ENCODE measurements at regions not wholly inside any gene's neighbourhood (a gene's known extent, or its start where the extent isn't known, plus 50 kb on each side); places are given as distances from the start of the nearest gene placed in this dataset.
A peak's percentile ranks its signal among the peaks of the same experiment; 100 is the strongest.

GRCh38 chr2:121008975-121009374, 273.3 kb downstream of the GLI2 start:
- DNase-seq (ENCODE audit: low read depth), result no peak
- TF ChIP-seq MAX (IDR thresholded peaks at IDR 0.05; ENCODE audit: low read depth, low read length) (no peak), POLR2A (IDR thresholded peaks at IDR 0.05; ENCODE audit: extremely low read depth, insufficient read length) (no peak), MYC (IDR thresholded peaks at IDR 0.05; ENCODE audit: low read depth, low read length) (no peak), CTCF (IDR thresholded peaks at IDR 0.05; ENCODE audit: low read depth, low read length) (peak; percentile 37)
- no peak overlapping the region for H3K4me3 ChIP-seq (ENCODE audit: low read depth, low read length)

- no peak for DNase-seq (ENCODE audit: low read depth)
- TF ChIP-seq POLR2A (IDR thresholded peaks at IDR 0.05; ENCODE audit: extremely low read depth, insufficient read length), result no peak
- no peak for TF ChIP-seq CTCF (IDR thresholded peaks at IDR 0.05; ENCODE audit: low read depth, low read length)
- no peak for TF ChIP-seq MYC (IDR thresholded peaks at IDR 0.05; ENCODE audit: low read depth, low read length)
- TF ChIP-seq MAX (IDR thresholded peaks at IDR 0.05; ENCODE audit: low read depth, low read length), result no peak
- H3K4me3 ChIP-seq (ENCODE audit: low read depth, low read length), result no peak overlapping the region
These were observed 274.0 kb downstream of the TFCP2L1 start for GRCh38 chr2:121010998-121011397.

- TF ChIP-seq CTCF (IDR thresholded peaks at IDR 0.05; ENCODE audit: low read depth, low read length) (no peak), MAX (IDR thresholded peaks at IDR 0.05; ENCODE audit: low read depth, low read length) (no peak), MYC (IDR thresholded peaks at IDR 0.05; ENCODE audit: low read depth, low read length) (no peak), POLR2A (IDR thresholded peaks at IDR 0.05; ENCODE audit: extremely low read depth, insufficient read length) (no peak)
- no peak for DNase-seq (ENCODE audit: low read depth)
- H3K4me3 ChIP-seq (ENCODE audit: low read depth, low read length), result no peak overlapping the region
These were observed 270.1 kb downstream of the TFCP2L1 start for GRCh38 chr2:121014876-121015275.

- no peak overlapping the region for H3K4me3 ChIP-seq (ENCODE audit: low read depth, low read length)
- TF ChIP-seq MAX (IDR thresholded peaks at IDR 0.05; ENCODE audit: low read depth, low read length) (no peak), MYC (IDR thresholded peaks at IDR 0.05; ENCODE audit: low read depth, low read length) (no peak), POLR2A (IDR thresholded peaks at IDR 0.05; ENCODE audit: extremely low read depth, insufficient read length) (no peak), CTCF (IDR thresholded peaks at IDR 0.05; ENCODE audit: low read depth, low read length) (no peak)
- DNase-seq (ENCODE audit: low read depth), result no peak
These were observed 269.0 kb downstream of the TFCP2L1 start for GRCh38 chr2:121015971-121016485.

- TF ChIP-seq MYC (IDR thresholded peaks at IDR 0.05; ENCODE audit: low read depth, low read length) (no peak), POLR2A (IDR thresholded peaks at IDR 0.05; ENCODE audit: extremely low read depth, insufficient read length) (no peak), CTCF (IDR thresholded peaks at IDR 0.05; ENCODE audit: low read depth, low read length) (no peak), MAX (IDR thresholded peaks at IDR 0.05; ENCODE audit: low read depth, low read length) (no peak)
- no peak for DNase-seq (ENCODE audit: low read depth)
These were observed 267.6 kb downstream of the TFCP2L1 start for GRCh38 chr2:121017396-121017795.

More at GRCh38 chr2:121017396-121017795, 267.6 kb downstream of the TFCP2L1 start:
- H3K4me3 ChIP-seq (ENCODE audit: low read depth, low read length), result no peak overlapping the region

Data from NB4 (cell line).